ENCODE measurements at regions not wholly inside any gene's neighbourhood (a gene's known extent, or its start where the extent isn't known, plus 50 kb on each side); places are given as distances from the start of the nearest gene placed in this dataset.

DNA sequence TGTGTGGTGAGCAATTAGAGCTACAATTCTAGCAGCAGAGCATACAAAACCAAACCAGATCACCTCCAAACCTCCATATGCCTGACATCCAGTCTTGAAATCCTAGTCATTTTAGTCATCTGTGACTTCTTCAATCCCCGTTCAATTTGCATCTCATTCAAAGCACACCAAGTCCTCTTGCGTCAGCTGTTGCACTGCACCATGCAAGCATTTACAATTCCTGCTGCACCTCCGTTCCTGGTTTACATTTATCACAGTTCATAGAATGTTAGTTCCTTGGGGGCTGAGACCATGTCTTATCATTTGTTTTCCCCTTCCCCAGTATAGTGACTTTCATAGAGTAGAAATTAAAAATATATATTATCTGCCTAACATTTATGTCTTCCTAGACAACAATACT, 116.9 kb downstream of the BDH1 start:
- WGBS, 2 donors, result 85 to 90% methylated on average over 3 of the region's 3 CpGs
- Histone ChIP-seq H3K4me3 (replicated peaks in 1 of 3) (no peak overlapping the region), H3K4me1 (peaks cover 0 to 6% of the 10 kb centered on the region in 2 donors), H3K9me3 (no peaks in the 10 kb centered on the region), H3K27ac (no peak overlapping the region), H3K36me3 (no peaks in the 10 kb centered on the region), H3K27me3 (no peaks in the 10 kb centered on the region)
- TF ChIP-seq, protein P1, sequence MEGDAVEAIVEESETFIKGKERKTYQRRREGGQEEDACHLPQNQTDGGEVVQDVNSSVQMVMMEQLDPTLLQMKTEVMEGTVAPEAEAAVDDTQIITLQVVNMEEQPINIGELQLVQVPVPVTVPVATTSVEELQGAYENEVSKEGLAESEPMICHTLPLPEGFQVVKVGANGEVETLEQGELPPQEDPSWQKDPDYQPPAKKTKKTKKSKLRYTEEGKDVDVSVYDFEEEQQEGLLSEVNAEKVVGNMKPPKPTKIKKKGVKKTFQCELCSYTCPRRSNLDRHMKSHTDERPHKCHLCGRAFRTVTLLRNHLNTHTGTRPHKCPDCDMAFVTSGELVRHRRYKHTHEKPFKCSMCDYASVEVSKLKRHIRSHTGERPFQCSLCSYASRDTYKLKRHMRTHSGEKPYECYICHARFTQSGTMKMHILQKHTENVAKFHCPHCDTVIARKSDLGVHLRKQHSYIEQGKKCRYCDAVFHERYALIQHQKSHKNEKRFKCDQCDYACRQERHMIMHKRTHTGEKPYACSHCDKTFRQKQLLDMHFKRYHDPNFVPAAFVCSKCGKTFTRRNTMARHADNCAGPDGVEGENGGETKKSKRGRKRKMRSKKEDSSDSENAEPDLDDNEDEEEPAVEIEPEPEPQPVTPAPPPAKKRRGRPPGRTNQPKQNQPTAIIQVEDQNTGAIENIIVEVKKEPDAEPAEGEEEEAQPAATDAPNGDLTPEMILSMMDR (IDR thresholded peaks at IDR 0.05), result no peak
- TF ChIP-seq POLR2A (IDR thresholded peaks at IDR 0.05), result no peak
- intact Hi-C loops (cut with DNase I), result no loop called here
- no peak for DNase-seq

DNA sequence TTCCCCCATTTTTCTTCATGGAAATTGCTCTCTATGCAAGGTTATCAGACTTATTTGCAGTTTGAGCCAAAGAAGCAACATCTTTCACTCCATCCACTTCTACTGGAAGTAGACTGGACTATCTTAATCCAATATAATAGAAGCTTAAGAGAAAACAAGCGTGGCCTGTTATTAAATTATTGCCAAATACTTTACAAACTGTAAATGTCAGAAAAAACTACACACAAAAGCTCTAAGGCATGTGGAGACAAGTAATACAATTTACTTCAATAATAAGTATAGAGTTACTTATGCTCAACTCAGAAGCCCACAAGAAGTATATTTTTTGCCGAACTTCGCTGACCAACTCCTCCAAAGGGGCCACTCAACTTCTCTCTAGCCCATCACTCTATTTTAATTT, 120.3 kb downstream of the BDH1 start:
- no peaks in the 10 kb centered on the region for H3K27me3 ChIP-seq

GRCh38 chr3:197434830-197435229, 120.9 kb downstream of the BDH1 start:
- Histone ChIP-seq H3K36me3 (no peaks in the 10 kb centered on the region), H3K27me3 (no peaks in the 10 kb centered on the region), H3K4me3 (replicated peaks in 1 of 3) (no peak overlapping the region), H3K27ac (no peak overlapping the region), H3K9me3 (no peaks in the 10 kb centered on the region), H3K4me1 (peaks cover 0 to 6% of the 10 kb centered on the region in 2 donors)
- 84 to 89% methylated on average over 7 of the region's 7 CpGs for WGBS, 2 donors
- TF ChIP-seq POLR2A (IDR thresholded peaks at IDR 0.05), result no peak
- intact Hi-C loops (cut with DNase I), result no loop called here
- no peak for DNase-seq

More for the DNA sequence above, 120.3 kb downstream of the BDH1 start:
- TF ChIP-seq POLR2A (IDR thresholded peaks at IDR 0.05), result no peak
- TF ChIP-seq, protein P1 (IDR thresholded peaks at IDR 0.05), result no peak
- no peak for DNase-seq
- H3K4me1 ChIP-seq, result peaks cover 0 to 6% of the 10 kb centered on the region in 2 donors
- H3K9me3 ChIP-seq, result no peaks in the 10 kb centered on the region
- 93 to 94% methylated on average over 3 of the region's 3 CpGs for WGBS, 2 donors
- H3K36me3 ChIP-seq, result no peaks in the 10 kb centered on the region
- intact Hi-C loops (cut with DNase I), result no loop called here
- no peak overlapping the region for H3K27ac ChIP-seq
- no peak overlapping the region for H3K4me3 ChIP-seq (replicated peaks in 1 of 3)

DNA sequence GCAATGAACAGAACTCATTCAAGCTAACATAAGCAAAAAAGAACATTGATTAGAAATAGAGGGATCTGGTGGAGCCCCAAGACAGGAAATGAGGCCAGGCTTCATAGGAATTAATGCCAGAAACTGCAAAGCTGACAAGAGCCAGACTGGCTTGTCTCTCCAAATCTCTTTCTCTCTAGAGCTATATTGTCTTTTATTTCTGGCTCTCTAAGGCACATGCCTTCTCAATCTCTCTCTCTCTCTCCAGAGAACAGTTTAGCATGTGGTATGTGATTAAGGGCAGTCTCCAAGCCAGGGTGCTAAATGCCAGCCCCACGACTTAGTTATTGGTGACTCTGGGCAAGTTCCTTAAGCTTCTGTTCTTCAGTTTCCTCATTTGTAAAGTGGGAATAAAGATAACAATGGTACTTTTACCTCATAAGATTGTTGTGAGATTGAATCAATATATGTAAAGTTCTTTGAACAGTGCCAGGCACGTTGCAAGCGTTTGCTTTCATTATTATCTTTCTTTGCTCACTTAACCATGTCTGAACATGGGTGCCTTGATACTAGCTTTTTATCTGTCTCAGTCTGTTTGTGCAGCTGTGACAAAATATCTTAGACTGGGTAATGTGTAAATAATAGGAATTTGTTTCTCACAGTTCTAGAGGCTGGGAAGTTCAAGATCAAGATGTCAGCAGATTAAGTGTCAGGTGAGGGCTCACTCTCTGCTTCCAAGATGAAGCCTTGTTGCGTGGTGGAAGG, 123.2 kb downstream of the BDH1 start:
- DNase-seq, result no peak
- peaks cover 0 to 5% of the 10 kb centered on the region in 2 donors for H3K4me1 ChIP-seq
- WGBS, 2 donors, result 54 to 61% methylated on average over 4 of the region's 4 CpGs
- no peak overlapping the region for H3K4me3 ChIP-seq (replicated peaks in 1 of 3)
- H3K27ac ChIP-seq, result no peak overlapping the region
- H3K9me3 ChIP-seq, result no peaks in the 10 kb centered on the region
- no peak for TF ChIP-seq POLR2A (IDR thresholded peaks at IDR 0.05)
- TF ChIP-seq, protein P1 (IDR thresholded peaks at IDR 0.05), result no peak
- intact Hi-C loops (cut with DNase I), result no loop called here
- no peaks in the 10 kb centered on the region for H3K27me3 ChIP-seq
- H3K36me3 ChIP-seq, result no peaks in the 10 kb centered on the region

DNA sequence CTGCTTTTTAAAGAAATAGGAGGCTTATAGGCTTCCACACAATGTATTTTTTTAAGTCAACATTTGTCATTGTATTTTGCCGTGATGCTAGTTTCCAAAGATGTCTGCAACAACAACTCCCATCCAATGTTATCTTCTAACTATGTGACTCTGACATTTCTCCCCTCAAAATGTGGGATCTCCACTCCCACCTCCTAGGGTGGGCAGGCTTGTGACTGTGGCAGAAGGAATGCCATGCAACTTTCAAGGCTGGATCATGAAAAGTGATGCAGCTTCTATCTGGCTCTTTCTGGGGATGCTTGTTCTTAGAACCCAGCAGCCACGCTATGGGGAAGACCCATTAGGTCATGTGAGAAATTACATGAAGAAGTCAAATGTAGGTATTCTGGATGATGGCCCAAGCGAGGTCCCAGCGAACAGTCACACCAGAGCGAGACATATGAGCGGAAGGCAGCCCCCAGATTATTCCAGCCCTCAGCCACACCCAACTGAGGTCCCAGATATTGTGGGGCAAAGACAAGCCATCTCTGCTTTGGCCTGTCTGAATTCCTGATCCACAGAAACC, 124.3 kb downstream of the BDH1 start:
- intact Hi-C loops (cut with DNase I), result no loop called here
- DNase-seq, result no peak
- H3K36me3 ChIP-seq, result no peaks in the 10 kb centered on the region
- no peak for TF ChIP-seq POLR2A (IDR thresholded peaks at IDR 0.05)
- TF ChIP-seq, protein P1 (IDR thresholded peaks at IDR 0.05), result no peak
- H3K27me3 ChIP-seq, result no peaks in the 10 kb centered on the region
- no peak overlapping the region for H3K4me3 ChIP-seq (replicated peaks in 1 of 3)
- H3K4me1 ChIP-seq, result peaks cover 0 to 5% of the 10 kb centered on the region in 2 donors
- no peaks in the 10 kb centered on the region for H3K9me3 ChIP-seq
- no peak overlapping the region for H3K27ac ChIP-seq
- WGBS, 2 donors, result 87 to 98% methylated on average over 6 of the region's 6 CpGs
